PC-3 (cell line): ENCODE measurements at regions not wholly inside any gene's neighbourhood (a gene's known extent, or its start where the extent isn't known, plus 50 kb on each side); places are given as distances from the start of the nearest gene placed in this dataset.

Source experiments
- ATAC-seq: fragments of 200-7000 bp; cut with Tn5 transposase; 2 replicates; pipeline ENCODE4 v1.9.1; 2020; ENCODE audit warnings: mild to moderate bottlenecking, moderate library complexity
- BruUV-seq: library from RNA; stranded (reverse); fragments of 400-500 nt; replicated peaks from 2 replicates; lab custom pipeline; 2021; lab: Mats Ljungman, UMichigan
- CTCF ChIA-PET: fragments of 300-600 bp; sonication (Branson Sonifier 250); formaldehyde crosslinking; loops from one replicate; lab custom pipeline; 2022; ENCODE audit warnings: antibody characterized with exemption; lab: Charles Lee
- POLR2A ChIA-PET: fragments of 300-600 bp; sonication (Branson Sonifier 250); formaldehyde crosslinking; loops from one replicate; lab custom pipeline; 2022; ENCODE audit warnings: antibody characterized with exemption; ENCODE audit not compliant: unreplicated experiment; lab: Charles Lee
- DNase-seq: peaks from one replicate; pipeline ENCODE4 v3.0.0-alpha.2; 2015
- H2AFZ ChIP-seq: fragments of 300-600 bp; sonication (generic); 2 replicates; pipeline ENCODE4 v1.6.0; 2016; ENCODE audit warnings: antibody characterized with exemption, low read length
- H3F3A ChIP-seq: fragments of 300-600 bp; sonication (generic); one replicate; pipeline ENCODE4 v1.6.0; 2017; ENCODE audit warnings: antibody characterized with exemption, low read length, control low read depth, mild to moderate bottlenecking; ENCODE audit not compliant: unreplicated experiment
- H3K27ac ChIP-seq: fragments of 300-600 bp; sonication (generic); 2 replicates; pipeline ENCODE4 v1.5.1; 2016; ENCODE audit warnings: mild to moderate bottlenecking, low read length
- H3K27me3 ChIP-seq: fragments of 300-600 bp; sonication (generic); 2 replicates; pipeline ENCODE4 v1.6.1; 2016; ENCODE audit warnings: low read length, mixed read lengths
- H3K36me3 ChIP-seq: fragments of 300-600 bp; sonication (generic); 2 replicates; pipeline ENCODE4 v1.6.1; 2016; ENCODE audit warnings: low read depth, mixed run types, low read length, mixed read lengths
- H3K4me1 ChIP-seq: fragments of 300-600 bp; sonication (generic); 2 replicates; pipeline ENCODE4 v1.5.1; 2016; ENCODE audit warnings: low read length; ENCODE audit not compliant: insufficient read depth
- H3K4me2 ChIP-seq: fragments of 300-600 bp; sonication (generic); 2 replicates; pipeline ENCODE4 v1.6.0; 2016; ENCODE audit warnings: low read length
- H3K4me3 ChIP-seq: fragments of 300-600 bp; sonication (generic); 2 replicates; pipeline ENCODE4 v1.5.1; 2016; ENCODE audit warnings: mild to moderate bottlenecking, low read length, mixed read lengths
- H3K79me2 ChIP-seq: fragments of 300-600 bp; sonication (generic); 2 replicates; pipeline ENCODE4 v1.6.1; 2017; ENCODE audit warnings: low read length, mixed read lengths
- H3K9ac ChIP-seq: fragments of 300-600 bp; sonication (generic); 2 replicates; pipeline ENCODE4 v1.6.0; 2016; ENCODE audit warnings: mild to moderate bottlenecking, low read length
- H3K9me2 ChIP-seq: fragments of 300-600 bp; sonication (generic); replicated peaks from 2 replicates; pipeline ENCODE4 v1.6.1; 2016; ENCODE audit warnings: mixed run types, low read length, mixed read lengths
- H3K9me3 ChIP-seq: fragments of 300-600 bp; sonication (generic); 2 replicates; pipeline ENCODE4 v1.6.1; 2016; ENCODE audit warnings: low read length, mixed read lengths
- H4K20me1 ChIP-seq: fragments of 300-600 bp; sonication (generic); 2 replicates; pipeline ENCODE4 v1.6.1; 2016; ENCODE audit warnings: low read length, mixed read lengths
- EZH2 ChIP-seq: fragments of 300-600 bp; sonication (generic); IDR thresholded peaks from one replicate; pipeline ENCODE4 v1.6.1; 2017; ENCODE audit warnings: antibody characterized with exemption, mild to moderate bottlenecking, low read length; ENCODE audit not compliant: unreplicated experiment
- EZH2phosphoT487 ChIP-seq: fragments of 300-600 bp; sonication (generic); IDR thresholded peaks from 2 replicates; pipeline ENCODE4 v1.6.1; 2018; ENCODE audit warnings: mild to moderate bottlenecking, antibody characterized with exemption, low read length, borderline replicate concordance
- intact Hi-C: fragments of 100-400 bp; cut with micrococcal nuclease; formaldehyde crosslinking; loops from 2 replicates; pipeline ENCODE4 v1.9.0; 2023
- TF ChIP-seq, protein P1 (sequence below): fragments of 300-600 bp; sonication (generic); conservative IDR thresholded peaks from 2 replicates; pipeline ENCODE4 v1.5.1; 2017; ENCODE audit warnings: antibody characterized with exemption, low read depth, mild to moderate bottlenecking, low read length

DNA sequence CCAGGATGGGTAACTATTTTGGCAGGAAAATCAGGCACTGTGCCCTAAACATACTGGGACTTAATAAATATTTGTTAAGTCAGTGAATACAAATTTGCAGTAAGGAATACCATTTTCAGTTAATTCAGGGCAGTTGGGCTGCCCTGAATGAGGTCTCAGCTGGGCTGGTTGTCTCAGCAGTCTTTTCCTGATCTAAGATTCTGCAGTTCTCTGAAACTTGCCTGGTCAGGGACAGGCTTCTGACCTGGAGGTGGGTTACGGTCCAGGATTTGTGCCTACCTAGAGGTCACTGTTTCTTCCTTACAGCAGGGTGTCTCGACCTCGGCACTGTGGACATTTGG lies 160.6 kb downstream of the KTN1 start:
- peaks cover 15% of the 10 kb centered on the region for H3K4me1 ChIP-seq
- H3K4me3 ChIP-seq, result no peak overlapping the region
- no peaks in the 10 kb centered on the region for H3F3A ChIP-seq
- H3K27me3 ChIP-seq, result no peaks in the 10 kb centered on the region
- no peaks in the 10 kb centered on the region for H3K79me2 ChIP-seq
- H3K9ac ChIP-seq, result no peak overlapping the region
- no peak for TF ChIP-seq EZH2phosphoT487
- no peak for TF ChIP-seq EZH2
- TF ChIP-seq, protein P1, sequence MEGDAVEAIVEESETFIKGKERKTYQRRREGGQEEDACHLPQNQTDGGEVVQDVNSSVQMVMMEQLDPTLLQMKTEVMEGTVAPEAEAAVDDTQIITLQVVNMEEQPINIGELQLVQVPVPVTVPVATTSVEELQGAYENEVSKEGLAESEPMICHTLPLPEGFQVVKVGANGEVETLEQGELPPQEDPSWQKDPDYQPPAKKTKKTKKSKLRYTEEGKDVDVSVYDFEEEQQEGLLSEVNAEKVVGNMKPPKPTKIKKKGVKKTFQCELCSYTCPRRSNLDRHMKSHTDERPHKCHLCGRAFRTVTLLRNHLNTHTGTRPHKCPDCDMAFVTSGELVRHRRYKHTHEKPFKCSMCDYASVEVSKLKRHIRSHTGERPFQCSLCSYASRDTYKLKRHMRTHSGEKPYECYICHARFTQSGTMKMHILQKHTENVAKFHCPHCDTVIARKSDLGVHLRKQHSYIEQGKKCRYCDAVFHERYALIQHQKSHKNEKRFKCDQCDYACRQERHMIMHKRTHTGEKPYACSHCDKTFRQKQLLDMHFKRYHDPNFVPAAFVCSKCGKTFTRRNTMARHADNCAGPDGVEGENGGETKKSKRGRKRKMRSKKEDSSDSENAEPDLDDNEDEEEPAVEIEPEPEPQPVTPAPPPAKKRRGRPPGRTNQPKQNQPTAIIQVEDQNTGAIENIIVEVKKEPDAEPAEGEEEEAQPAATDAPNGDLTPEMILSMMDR, result no peak
- peak; percentile 54 for ATAC-seq
- ChIA-PET POLR2A (no interaction called here), CTCF (interaction anchor here (1.0 kb wide), 1 partner anchor 302 kb away, joined by 3 read pairs; no protein-coding TSS in a partner anchor)
- intact Hi-C loops, result loop anchor here (1.0 to 2.0 kb wide), 4 partner anchors 13 to 92 kb away; no protein-coding TSS in a partner anchor
- BruUV-seq, result no TSS peak
- peak overlapping the region; percentile 5; the same call in 1 of the 2 replicates for H3K4me2 ChIP-seq
- DNase-seq, result no peak
- H3K9me3 ChIP-seq, result no peaks in the 10 kb centered on the region
- no peaks in the 10 kb centered on the region for H3K36me3 ChIP-seq
- H3K9me2 ChIP-seq, result no peaks in the 10 kb centered on the region
- H4K20me1 ChIP-seq, result no peaks in the 10 kb centered on the region
- H2AFZ ChIP-seq, result 0 out of 2 replicates have a peak overlapping the region, but pooled peaks have one; percentile 8
- no peak overlapping the region for H3K27ac ChIP-seq

DNA sequence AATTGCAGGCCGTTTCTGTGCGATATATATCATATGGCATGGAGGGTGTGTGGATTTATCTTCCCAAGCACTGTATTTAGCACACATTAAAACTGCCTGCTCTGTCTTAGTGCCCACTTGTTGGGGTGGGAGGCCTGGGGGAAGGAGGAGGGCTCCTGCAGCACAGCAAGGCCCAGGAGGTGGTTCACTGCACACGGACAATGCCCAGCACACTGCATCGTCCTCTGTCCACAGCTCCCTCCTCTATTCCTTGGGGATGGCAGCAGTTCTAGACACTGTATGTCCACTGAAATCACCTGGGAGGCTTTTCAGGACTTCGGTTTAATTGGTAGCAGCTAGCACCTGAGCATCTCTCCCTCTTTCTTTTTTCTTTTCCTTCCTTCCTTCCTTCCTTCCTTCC lies 161.2 kb downstream of the KTN1 start:
- peak; percentile 1; the same call in 1 of the 2 replicates for ATAC-seq
- CTCF ChIA-PET, result no interaction called here
- H3K4me3 ChIP-seq, result no peak overlapping the region
- intact Hi-C loops, result loop anchor here (2.0 kb wide), 2 partner anchors 54 to 62 kb away; no protein-coding TSS in a partner anchor
- TF ChIP-seq EZH2 (no peak), EZH2phosphoT487 (no peak)
- TF ChIP-seq, protein P1, result no peak
- no peaks in the 10 kb centered on the region for H3F3A ChIP-seq
- no peaks in the 10 kb centered on the region for H4K20me1 ChIP-seq
- no peak for DNase-seq
- peaks cover 15% of the 10 kb centered on the region for H3K4me1 ChIP-seq
- H3K36me3 ChIP-seq, result no peaks in the 10 kb centered on the region
- H3K79me2 ChIP-seq, result no peaks in the 10 kb centered on the region
- H3K9me2 ChIP-seq, result no peaks in the 10 kb centered on the region
- no peaks in the 10 kb centered on the region for H3K27me3 ChIP-seq
- POLR2A ChIA-PET, result no interaction called here
- BruUV-seq, result no TSS peak
- no peak overlapping the region for H3K9ac ChIP-seq
- no peak overlapping the region for H2AFZ ChIP-seq
- H3K27ac ChIP-seq, result no peak overlapping the region
- H3K9me3 ChIP-seq, result no peaks in the 10 kb centered on the region
- H3K4me2 ChIP-seq, result no peak overlapping the region

DNA sequence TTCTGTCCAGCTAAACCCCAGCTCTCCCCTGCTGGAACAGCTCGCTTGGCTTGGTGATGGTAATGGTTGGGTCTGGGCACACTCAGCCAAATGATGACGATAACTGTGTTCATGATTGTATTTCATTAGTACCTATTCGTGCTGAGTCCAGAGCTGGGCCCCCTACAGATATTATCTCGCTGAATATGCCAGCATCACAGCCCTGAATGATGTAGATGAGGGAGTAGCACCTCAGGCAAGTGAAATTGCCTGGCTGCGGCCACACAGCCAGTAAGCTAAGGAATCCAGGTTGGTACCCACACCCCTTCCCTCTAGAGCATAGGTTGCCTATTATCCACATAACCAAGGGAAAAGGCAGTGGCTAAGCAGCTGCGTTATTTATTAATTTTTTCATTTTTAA lies 163.5 kb downstream of the KTN1 start:
- Histone ChIP-seq H3K27ac (no peak overlapping the region), H3K4me2 (no peak overlapping the region), H3K4me1 (peaks cover 24% of the 10 kb centered on the region), H3K79me2 (no peaks in the 10 kb centered on the region), H3K27me3 (no peaks in the 10 kb centered on the region), H3K9me3 (no peaks in the 10 kb centered on the region), H3K4me3 (no peak overlapping the region), H3K36me3 (no peaks in the 10 kb centered on the region), H2AFZ (no peak overlapping the region), H3K9ac (no peak overlapping the region), H4K20me1 (no peaks in the 10 kb centered on the region), H3K9me2 (0 out of 2 replicates have a peak, but pooled peaks cover 5% of the 10 kb centered on the region), H3F3A (no peaks in the 10 kb centered on the region)
- BruUV-seq, result no TSS peak
- ChIA-PET CTCF (no interaction called here), POLR2A (no interaction called here)
- intact Hi-C loops, result no loop called here
- no peak for ATAC-seq
- TF ChIP-seq, protein P1, result no peak
- TF ChIP-seq EZH2, result no peak
- TF ChIP-seq EZH2phosphoT487, result no peak
- DNase-seq, result no peak
